ENCODE measurements at regions not wholly inside any gene's neighbourhood (a gene's known extent, or its start where the extent isn't known, plus 50 kb on each side); places are given as distances from the start of the nearest gene placed in this dataset.

GRCh38 chr4:185895866-185896265 is 83.9 kb upstream of the SORBS2 start:
- TF ChIP-seq, protein P1, sequence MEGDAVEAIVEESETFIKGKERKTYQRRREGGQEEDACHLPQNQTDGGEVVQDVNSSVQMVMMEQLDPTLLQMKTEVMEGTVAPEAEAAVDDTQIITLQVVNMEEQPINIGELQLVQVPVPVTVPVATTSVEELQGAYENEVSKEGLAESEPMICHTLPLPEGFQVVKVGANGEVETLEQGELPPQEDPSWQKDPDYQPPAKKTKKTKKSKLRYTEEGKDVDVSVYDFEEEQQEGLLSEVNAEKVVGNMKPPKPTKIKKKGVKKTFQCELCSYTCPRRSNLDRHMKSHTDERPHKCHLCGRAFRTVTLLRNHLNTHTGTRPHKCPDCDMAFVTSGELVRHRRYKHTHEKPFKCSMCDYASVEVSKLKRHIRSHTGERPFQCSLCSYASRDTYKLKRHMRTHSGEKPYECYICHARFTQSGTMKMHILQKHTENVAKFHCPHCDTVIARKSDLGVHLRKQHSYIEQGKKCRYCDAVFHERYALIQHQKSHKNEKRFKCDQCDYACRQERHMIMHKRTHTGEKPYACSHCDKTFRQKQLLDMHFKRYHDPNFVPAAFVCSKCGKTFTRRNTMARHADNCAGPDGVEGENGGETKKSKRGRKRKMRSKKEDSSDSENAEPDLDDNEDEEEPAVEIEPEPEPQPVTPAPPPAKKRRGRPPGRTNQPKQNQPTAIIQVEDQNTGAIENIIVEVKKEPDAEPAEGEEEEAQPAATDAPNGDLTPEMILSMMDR (IDR thresholded peaks at IDR 0.05; ENCODE audit: partially characterized antibody, unreplicated experiment) = no peak
- Mint-ChIP-seq H3K4me1 (ENCODE audit: low read depth, unreplicated experiment) (peaks cover 39% of the 10 kb centered on the region), H3K27ac (ENCODE audit: unreplicated experiment) (no peak overlapping the region), H3K9me3 (ENCODE audit: unreplicated experiment) (peaks cover 12% of the 10 kb centered on the region), H3K27me3 (ENCODE audit: unreplicated experiment) (peaks cover 11% of the 10 kb centered on the region), H3K36me3 (ENCODE audit: unreplicated experiment) (peaks cover 9% of the 10 kb centered on the region), H3K4me3 (ENCODE audit: unreplicated experiment) (no peak overlapping the region)
- no peak for DNase-seq

DNA sequence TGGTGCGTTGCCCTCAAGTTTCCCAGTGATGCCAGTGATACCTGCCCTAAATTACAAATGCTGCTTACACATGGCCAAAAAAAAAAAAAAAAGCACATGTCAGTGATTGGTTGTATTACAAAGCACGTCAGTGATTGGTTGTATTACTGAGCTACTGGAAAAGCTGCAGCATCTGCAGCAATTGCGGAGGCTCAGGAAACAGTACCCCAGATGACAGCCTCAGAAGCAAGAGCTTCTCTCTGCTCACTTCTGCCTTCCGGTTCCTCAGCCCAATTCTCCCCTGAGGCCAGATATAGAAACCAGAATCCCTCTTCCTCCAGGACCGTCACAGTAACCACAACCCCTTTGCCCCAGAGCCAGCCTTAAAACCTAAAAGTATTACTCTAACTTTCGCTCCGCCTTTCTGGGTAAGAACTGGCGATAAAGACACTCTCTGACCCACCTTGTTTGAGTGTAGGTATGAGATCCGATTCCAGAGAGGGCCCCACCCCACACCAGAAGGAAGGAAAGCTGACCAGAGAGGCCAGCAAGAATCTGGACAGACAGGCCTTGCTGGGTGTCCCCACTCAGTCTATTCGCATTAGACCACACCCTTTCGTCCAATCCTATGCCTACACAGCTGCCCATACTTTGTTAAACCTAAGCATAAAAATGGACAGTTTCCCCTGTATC is 85.0 kb upstream of the SORBS2 start:
- DNase-seq = no peak
- Mint-ChIP-seq H3K27ac (ENCODE audit: unreplicated experiment) (peak overlapping the region; percentile 18), H3K9me3 (ENCODE audit: unreplicated experiment) (peaks cover 10% of the 10 kb centered on the region), H3K27me3 (ENCODE audit: unreplicated experiment) (peaks cover 11% of the 10 kb centered on the region), H3K4me1 (ENCODE audit: low read depth, unreplicated experiment) (peaks cover 39% of the 10 kb centered on the region), H3K36me3 (ENCODE audit: unreplicated experiment) (peaks cover 9% of the 10 kb centered on the region), H3K4me3 (ENCODE audit: unreplicated experiment) (no peak overlapping the region)
- TF ChIP-seq, protein P1 (IDR thresholded peaks at IDR 0.05; ENCODE audit: partially characterized antibody, unreplicated experiment) = no peak

- no peak overlapping the region for H3K4me3 Mint-ChIP-seq (ENCODE audit: unreplicated experiment)
- TF ChIP-seq, protein P1 (IDR thresholded peaks at IDR 0.05; ENCODE audit: partially characterized antibody, unreplicated experiment) = no peak
- peaks cover 8% of the 10 kb centered on the region for H3K27me3 Mint-ChIP-seq (ENCODE audit: unreplicated experiment)
Observed at GRCh38 chr4:185898413-185898812, 86.4 kb upstream of the SORBS2 start.

DNA sequence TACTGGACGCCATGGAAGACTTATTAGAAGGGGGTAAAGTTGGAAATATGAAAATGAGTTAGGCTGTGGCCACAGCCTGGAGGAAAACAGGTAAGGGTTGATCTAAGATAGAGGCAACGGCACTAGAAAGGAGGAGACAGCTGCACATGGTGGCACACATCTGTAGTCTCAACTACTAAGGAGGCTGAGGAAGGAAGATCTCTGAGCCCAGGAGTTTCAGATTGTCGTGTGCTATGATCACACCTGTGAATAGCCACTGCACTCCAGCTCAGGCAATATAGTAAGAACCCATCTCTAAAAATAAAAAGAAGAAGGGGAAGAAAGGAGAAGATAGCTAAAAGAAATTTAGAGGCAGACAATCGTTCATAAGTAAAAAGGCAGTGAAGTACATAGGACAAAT is 87.8 kb upstream of the SORBS2 start:
- DNase-seq = no peak
- H3K36me3 Mint-ChIP-seq (ENCODE audit: unreplicated experiment) = no peaks in the 10 kb centered on the region
- no peak overlapping the region for H3K27ac Mint-ChIP-seq (ENCODE audit: unreplicated experiment)
- TF ChIP-seq, protein P1 (IDR thresholded peaks at IDR 0.05; ENCODE audit: partially characterized antibody, unreplicated experiment) = no peak
- no peaks in the 10 kb centered on the region for H3K9me3 Mint-ChIP-seq (ENCODE audit: unreplicated experiment)
- no peak overlapping the region for H3K4me3 Mint-ChIP-seq (ENCODE audit: unreplicated experiment)
- no peaks in the 10 kb centered on the region for H3K27me3 Mint-ChIP-seq (ENCODE audit: unreplicated experiment)
- H3K4me1 Mint-ChIP-seq (ENCODE audit: low read depth, unreplicated experiment) = peaks cover 19% of the 10 kb centered on the region

More at GRCh38 chr4:185898413-185898812, 86.4 kb upstream of the SORBS2 start:
- Mint-ChIP-seq H3K36me3 (ENCODE audit: unreplicated experiment) (no peaks in the 10 kb centered on the region), H3K4me1 (ENCODE audit: low read depth, unreplicated experiment) (peaks cover 33% of the 10 kb centered on the region), H3K9me3 (ENCODE audit: unreplicated experiment) (peaks cover 7% of the 10 kb centered on the region), H3K27ac (ENCODE audit: unreplicated experiment) (no peak overlapping the region)
- no peak for DNase-seq

- no peaks in the 10 kb centered on the region for H3K27me3 Mint-ChIP-seq (ENCODE audit: unreplicated experiment)
Observed at GRCh38 chr4:185902654-185903053, 90.7 kb upstream of the SORBS2 start.

More at GRCh38 chr4:185902654-185903053, 90.7 kb upstream of the SORBS2 start:
- Mint-ChIP-seq H3K27ac (ENCODE audit: unreplicated experiment) (no peak overlapping the region), H3K36me3 (ENCODE audit: unreplicated experiment) (no peaks in the 10 kb centered on the region), H3K4me3 (ENCODE audit: unreplicated experiment) (no peak overlapping the region), H3K9me3 (ENCODE audit: unreplicated experiment) (no peaks in the 10 kb centered on the region), H3K4me1 (ENCODE audit: low read depth, unreplicated experiment) (peaks cover 10% of the 10 kb centered on the region)
- TF ChIP-seq, protein P1 (IDR thresholded peaks at IDR 0.05; ENCODE audit: partially characterized antibody, unreplicated experiment) = no peak
- no peak for DNase-seq

Measured in glutamatergic neuron (in vitro differentiated cells).